KMS-11 (cell line): ENCODE measurements at regions not wholly inside any gene's neighbourhood (a gene's known extent, or its start where the extent isn't known, plus 50 kb on each side); places are given as distances from the start of the nearest gene placed in this dataset.

ENCODE experiments used
- H2AFZ ChIP-seq: fragments of 200-600 bp; sonication (generic); 2 replicates; pipeline ENCODE4 v1.6.1; 2016; ENCODE audit warnings: antibody characterized with exemption, mixed run types, low read depth
- H3K27ac ChIP-seq: fragments of 200-600 bp; sonication (generic); 2 replicates; pipeline ENCODE4 v1.6.1; 2016; ENCODE audit warnings: mild to moderate bottlenecking, mixed run types
- H3K27me3 ChIP-seq: fragments of 200-600 bp; sonication (generic); 2 replicates; pipeline ENCODE4 v1.6.1; 2017; ENCODE audit warnings: mild to moderate bottlenecking, low read depth, mixed run types, moderate library complexity; ENCODE audit not compliant: insufficient read depth
- H3K36me3 ChIP-seq: fragments of 200-600 bp; sonication (generic); 2 replicates; pipeline ENCODE4 v1.6.1; 2017; ENCODE audit warnings: mild to moderate bottlenecking, mixed run types; ENCODE audit not compliant: insufficient read depth
- H3K4me1 ChIP-seq: fragments of 200-600 bp; sonication (generic); 2 replicates; pipeline ENCODE4 v1.6.1; 2016; ENCODE audit warnings: mild to moderate bottlenecking, low read depth, mixed run types; ENCODE audit not compliant: poor library complexity, severe bottlenecking
- H3K4me2 ChIP-seq: fragments of 200-600 bp; sonication (generic); 2 replicates; pipeline ENCODE4 v1.7.0; 2016; ENCODE audit warnings: mild to moderate bottlenecking, mixed run types
- H3K4me3 ChIP-seq: fragments of 200-600 bp; sonication (generic); IDR thresholded peaks from 2 replicates; pipeline ENCODE4 v1.6.1; 2017; ENCODE audit warnings: low read depth, low read length, mixed read lengths; ENCODE audit not compliant: insufficient read depth
- H3K79me2 ChIP-seq: fragments of 200-600 bp; sonication (generic); 2 replicates; pipeline ENCODE4 v1.6.1; 2016; ENCODE audit warnings: low read depth, mixed run types; ENCODE audit not compliant: insufficient read depth
- H3K9ac ChIP-seq: fragments of 200-600 bp; sonication (generic); 2 replicates; pipeline ENCODE4 v1.6.1; 2016; ENCODE audit warnings: mild to moderate bottlenecking, mixed run types
- H4K20me1 ChIP-seq: fragments of 200-600 bp; sonication (generic); 2 replicates; pipeline ENCODE4 v1.6.1; 2016; ENCODE audit warnings: mild to moderate bottlenecking, mixed run types; ENCODE audit not compliant: insufficient read depth
- CTCF ChIP-seq: fragments of 200-600 bp; sonication (generic); conservative IDR thresholded peaks from 2 replicates; pipeline ENCODE4 v1.6.1; 2017; ENCODE audit warnings: low read depth, mild to moderate bottlenecking, antibody characterized with exemption, low read length, moderate library complexity, mixed read lengths

GRCh38 chr1:95578462-95578861 lies 344.5 kb downstream of the RWDD3 start:
- no peaks in the 10 kb centered on the region for H3K27me3 ChIP-seq
- no peaks in the 10 kb centered on the region for H4K20me1 ChIP-seq
- H3K79me2 ChIP-seq, result no peaks in the 10 kb centered on the region
- H3K36me3 ChIP-seq, result no peaks in the 10 kb centered on the region
- H3K27ac ChIP-seq, result no peak overlapping the region
- H3K4me2 ChIP-seq, result no peak overlapping the region
- TF ChIP-seq CTCF, result no peak
- H3K9ac ChIP-seq, result no peak overlapping the region
- no peaks in the 10 kb centered on the region for H3K4me1 ChIP-seq
- no peak overlapping the region for H2AFZ ChIP-seq
- H3K4me3 ChIP-seq, result no peak overlapping the region

- H3K79me2 ChIP-seq, result no peaks in the 10 kb centered on the region
- no peak for TF ChIP-seq CTCF
- no peak overlapping the region for H2AFZ ChIP-seq
- H3K4me1 ChIP-seq, result no peaks in the 10 kb centered on the region
- no peaks in the 10 kb centered on the region for H3K27me3 ChIP-seq
- H3K9ac ChIP-seq, result no peak overlapping the region
- no peak overlapping the region for H3K4me2 ChIP-seq
- H3K27ac ChIP-seq, result no peak overlapping the region
- no peak overlapping the region for H3K4me3 ChIP-seq
- no peaks in the 10 kb centered on the region for H3K36me3 ChIP-seq
- no peaks in the 10 kb centered on the region for H4K20me1 ChIP-seq
These were observed 348.2 kb downstream of the RWDD3 start for GRCh38 chr1:95582191-95582590.

GRCh38 chr1:95582746-95583145 lies 348.7 kb downstream of the RWDD3 start:
- no peak overlapping the region for H3K4me2 ChIP-seq

GRCh38 chr1:95583661-95584210 lies 349.7 kb downstream of the RWDD3 start:
- no peak overlapping the region for H3K27ac ChIP-seq
- H3K4me1 ChIP-seq, result no peaks in the 10 kb centered on the region
- no peak for TF ChIP-seq CTCF

More at GRCh38 chr1:95582746-95583145, 348.7 kb downstream of the RWDD3 start:
- Histone ChIP-seq H3K4me3 (no peak overlapping the region), H4K20me1 (no peaks in the 10 kb centered on the region), H3K9ac (no peak overlapping the region), H2AFZ (no peak overlapping the region), H3K36me3 (no peaks in the 10 kb centered on the region), H3K27me3 (no peaks in the 10 kb centered on the region), H3K79me2 (no peaks in the 10 kb centered on the region), H3K27ac (no peak overlapping the region), H3K4me1 (no peaks in the 10 kb centered on the region)
- TF ChIP-seq CTCF, result no peak

More at GRCh38 chr1:95583661-95584210, 349.7 kb downstream of the RWDD3 start:
- no peaks in the 10 kb centered on the region for H4K20me1 ChIP-seq
- no peaks in the 10 kb centered on the region for H3K36me3 ChIP-seq
- no peak overlapping the region for H3K9ac ChIP-seq
- H3K4me2 ChIP-seq, result no peak overlapping the region
- H3K4me3 ChIP-seq, result no peak overlapping the region
- no peaks in the 10 kb centered on the region for H3K79me2 ChIP-seq
- no peak overlapping the region for H2AFZ ChIP-seq
- no peaks in the 10 kb centered on the region for H3K27me3 ChIP-seq
